ENCODE measurements at regions not wholly inside any gene's neighbourhood (a gene's known extent, or its start where the extent isn't known, plus 50 kb on each side); places are given as distances from the start of the nearest gene placed in this dataset.

GRCh38 chr7:14959339-14959738 is 56.8 kb upstream of the DGKB start:
- no peak for DNase-seq (ENCODE audit: insufficient read length, low spot score)
- no peak for FAIRE-seq
- TF ChIP-seq POLR2AphosphoS5 (IDR thresholded peaks at IDR 0.05; ENCODE audit: low read depth, low read length) (no peak), SPI1 (IDR thresholded peaks at IDR 0.05; ENCODE audit: low read depth, low read length) (no peak), TAF1 (IDR thresholded peaks at IDR 0.05; ENCODE audit: low read depth, low read length) (no peak), PAX5 (IDR thresholded peaks at IDR 0.05; ENCODE audit: insufficient read depth, low read length, severe bottlenecking) (no peak), POLR2A (IDR thresholded peaks at IDR 0.05; ENCODE audit: low read depth, low read length) (no peak), POU2F2 (IDR thresholded peaks at IDR 0.05; ENCODE audit: low read depth, low read length) (no peak)

- TF ChIP-seq POLR2A (IDR thresholded peaks at IDR 0.05; ENCODE audit: low read depth, low read length) (no peak), PAX5 (IDR thresholded peaks at IDR 0.05; ENCODE audit: insufficient read depth, low read length, severe bottlenecking) (no peak), POLR2AphosphoS5 (IDR thresholded peaks at IDR 0.05; ENCODE audit: low read depth, low read length) (no peak), POU2F2 (IDR thresholded peaks at IDR 0.05; ENCODE audit: low read depth, low read length) (no peak), SPI1 (IDR thresholded peaks at IDR 0.05; ENCODE audit: low read depth, low read length) (no peak), TAF1 (IDR thresholded peaks at IDR 0.05; ENCODE audit: low read depth, low read length) (no peak)
- no peak for FAIRE-seq
Observed at GRCh38 chr7:14954035-14954434, 51.5 kb upstream of the DGKB start.

More at GRCh38 chr7:14954035-14954434, 51.5 kb upstream of the DGKB start:
- DNase-seq (ENCODE audit: insufficient read length, low spot score), result no peak

All from GM12891 (cell line).